Progenitor cell of endocrine pancreas (in vitro differentiated cells): ENCODE measurements at regions not wholly inside any gene's neighbourhood (a gene's known extent, or its start where the extent isn't known, plus 50 kb on each side); places are given as distances from the start of the nearest gene placed in this dataset.

Experiments
- DNase-seq: peaks from one replicate; pipeline ENCODE4 v3.0.0; 2021; ENCODE audit warnings: low spot score; ENCODE audit not compliant: unreplicated experiment
- H3K27ac Mint-ChIP-seq: 2 replicates; pipeline ENCODE4 v1.8.0; 2021; ENCODE audit warnings: mild to moderate bottlenecking, moderate library complexity, mixed read lengths
- H3K27me3 Mint-ChIP-seq: 2 replicates; pipeline ENCODE4 v1.8.0; 2021; ENCODE audit warnings: mixed read lengths
- H3K36me3 Mint-ChIP-seq: 2 replicates; pipeline ENCODE4 v1.8.0; 2022; ENCODE audit warnings: mixed read lengths; ENCODE audit not compliant: insufficient read depth
- H3K4me1 Mint-ChIP-seq: 2 replicates; pipeline ENCODE4 v1.8.0; 2021; ENCODE audit warnings: low read depth, mixed read lengths
- H3K4me3 Mint-ChIP-seq: 2 replicates; pipeline ENCODE4 v1.8.0; 2021; ENCODE audit warnings: low read depth, mild to moderate bottlenecking, moderate library complexity, mixed read lengths
- H3K9me3 Mint-ChIP-seq: 2 replicates; pipeline ENCODE4 v1.8.0; 2021; ENCODE audit warnings: low read depth, mixed read lengths
- TF ChIP-seq, protein P1 (sequence below): fragments of 200-600 bp; sonication (generic); IDR thresholded peaks from one replicate; pipeline ENCODE4 v1.5.0; 2021; ENCODE audit warnings: antibody characterized with exemption, mild to moderate bottlenecking; ENCODE audit not compliant: unreplicated experiment

DNA sequence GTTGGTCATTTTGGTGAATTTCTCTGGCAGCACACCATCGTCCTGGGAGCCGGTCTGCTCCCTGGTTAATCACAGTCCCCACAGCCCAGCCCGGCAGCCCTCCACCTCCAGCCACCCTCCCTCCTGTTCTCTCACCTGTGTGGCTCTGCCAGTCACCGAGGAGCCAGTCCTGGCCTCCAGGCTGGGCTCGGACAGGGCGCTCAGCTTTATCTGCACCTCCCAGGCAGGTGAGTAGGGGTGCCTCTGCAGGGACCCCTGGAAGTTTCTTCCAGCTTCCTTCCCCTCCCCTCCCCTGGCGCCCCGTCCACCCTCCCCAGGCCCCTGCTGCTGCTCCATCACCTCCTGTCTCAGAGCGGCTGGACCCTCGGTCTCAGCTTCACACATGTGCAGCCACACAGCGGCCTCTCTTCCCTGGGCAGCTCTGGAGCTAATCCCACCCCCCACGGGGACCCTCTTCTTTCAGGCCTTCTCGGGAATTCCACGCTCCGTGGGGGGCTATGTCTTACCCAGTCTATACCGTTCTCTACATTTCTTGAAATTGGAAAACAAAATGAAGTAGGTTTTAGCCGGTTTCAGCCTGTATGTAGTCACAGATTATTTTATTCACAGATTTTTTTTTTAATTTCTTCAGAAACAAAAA, 213.9 kb upstream of the PPP2R2D start:
- Mint-ChIP-seq H3K27ac (no peak overlapping the region), H3K4me3 (no peak overlapping the region), H3K4me1 (no peaks in the 10 kb centered on the region), H3K27me3 (peaks cover 8% of the 10 kb centered on the region), H3K36me3 (no peaks in the 10 kb centered on the region), H3K9me3 (no peaks in the 10 kb centered on the region)
- no peak for DNase-seq
- TF ChIP-seq, protein P1, sequence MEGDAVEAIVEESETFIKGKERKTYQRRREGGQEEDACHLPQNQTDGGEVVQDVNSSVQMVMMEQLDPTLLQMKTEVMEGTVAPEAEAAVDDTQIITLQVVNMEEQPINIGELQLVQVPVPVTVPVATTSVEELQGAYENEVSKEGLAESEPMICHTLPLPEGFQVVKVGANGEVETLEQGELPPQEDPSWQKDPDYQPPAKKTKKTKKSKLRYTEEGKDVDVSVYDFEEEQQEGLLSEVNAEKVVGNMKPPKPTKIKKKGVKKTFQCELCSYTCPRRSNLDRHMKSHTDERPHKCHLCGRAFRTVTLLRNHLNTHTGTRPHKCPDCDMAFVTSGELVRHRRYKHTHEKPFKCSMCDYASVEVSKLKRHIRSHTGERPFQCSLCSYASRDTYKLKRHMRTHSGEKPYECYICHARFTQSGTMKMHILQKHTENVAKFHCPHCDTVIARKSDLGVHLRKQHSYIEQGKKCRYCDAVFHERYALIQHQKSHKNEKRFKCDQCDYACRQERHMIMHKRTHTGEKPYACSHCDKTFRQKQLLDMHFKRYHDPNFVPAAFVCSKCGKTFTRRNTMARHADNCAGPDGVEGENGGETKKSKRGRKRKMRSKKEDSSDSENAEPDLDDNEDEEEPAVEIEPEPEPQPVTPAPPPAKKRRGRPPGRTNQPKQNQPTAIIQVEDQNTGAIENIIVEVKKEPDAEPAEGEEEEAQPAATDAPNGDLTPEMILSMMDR, result no peak

DNA sequence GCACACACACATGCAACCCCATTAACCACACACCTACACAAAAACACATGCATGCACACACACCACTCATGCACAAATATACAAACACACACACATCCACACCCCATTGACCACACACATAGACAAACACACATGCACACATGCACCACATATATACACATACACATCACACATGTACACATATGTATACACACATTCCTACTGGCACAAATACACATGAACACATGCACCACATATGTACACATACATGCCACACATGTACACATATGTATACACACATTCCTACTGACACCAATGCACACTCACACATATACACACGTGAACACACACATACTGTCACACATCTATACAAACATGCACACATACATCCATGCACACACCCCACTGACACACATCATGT, 212.5 kb upstream of the PPP2R2D start:
- no peak for DNase-seq
- Mint-ChIP-seq H3K36me3 (no peaks in the 10 kb centered on the region), H3K9me3 (no peaks in the 10 kb centered on the region), H3K4me3 (no peak overlapping the region), H3K4me1 (no peaks in the 10 kb centered on the region), H3K27me3 (peaks cover 18% of the 10 kb centered on the region), H3K27ac (no peak overlapping the region)
- TF ChIP-seq, protein P1, result no peak

DNA sequence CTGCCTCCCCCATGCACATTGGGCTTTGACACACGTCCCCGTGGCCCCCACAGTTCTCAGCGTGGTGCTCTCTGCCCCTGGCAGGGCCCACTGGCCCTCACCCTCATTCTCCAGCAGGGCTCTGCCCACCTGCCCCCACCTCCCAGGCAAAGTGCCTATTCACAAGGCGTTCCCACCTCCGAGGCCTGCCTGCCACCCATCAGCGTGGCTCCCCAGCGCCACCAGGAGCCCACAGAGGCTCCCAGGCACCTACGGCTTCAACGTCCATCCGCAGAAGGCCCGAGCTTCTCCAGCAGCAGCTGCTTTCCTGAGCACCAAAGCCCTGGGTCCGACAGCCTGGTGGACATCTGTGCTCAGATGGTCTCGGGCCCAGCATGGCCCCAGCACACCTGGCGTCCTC, 211.8 kb upstream of the PPP2R2D start:
- Mint-ChIP-seq H3K4me1 (no peaks in the 10 kb centered on the region), H3K36me3 (no peaks in the 10 kb centered on the region), H3K27ac (no peak overlapping the region), H3K27me3 (peaks cover 26% of the 10 kb centered on the region), H3K9me3 (no peaks in the 10 kb centered on the region), H3K4me3 (no peak overlapping the region)
- TF ChIP-seq, protein P1, result peak; percentile 28
- no peak for DNase-seq

DNA sequence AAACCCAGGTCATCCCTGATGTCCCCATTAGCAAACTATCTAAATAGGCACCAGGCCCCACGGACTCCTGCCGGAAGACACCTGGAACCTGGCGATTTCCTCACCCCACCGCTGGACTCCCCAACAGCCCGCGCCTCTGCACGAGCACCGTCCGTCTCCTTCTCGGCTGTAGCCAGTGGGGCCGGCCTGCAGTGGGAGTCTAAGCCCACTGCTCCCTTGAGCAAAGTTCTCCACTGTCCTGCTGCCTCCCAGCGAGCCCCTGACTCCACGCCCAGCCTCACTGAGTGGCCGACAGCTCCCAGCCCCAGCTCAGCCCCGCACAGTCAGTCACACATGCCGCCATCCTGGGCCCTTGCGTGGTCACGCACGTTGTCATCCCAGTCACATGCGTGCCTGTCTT, 211.3 kb upstream of the PPP2R2D start:
- H3K4me1 Mint-ChIP-seq, result no peaks in the 10 kb centered on the region
- H3K27me3 Mint-ChIP-seq, result peaks cover 26% of the 10 kb centered on the region

DNA sequence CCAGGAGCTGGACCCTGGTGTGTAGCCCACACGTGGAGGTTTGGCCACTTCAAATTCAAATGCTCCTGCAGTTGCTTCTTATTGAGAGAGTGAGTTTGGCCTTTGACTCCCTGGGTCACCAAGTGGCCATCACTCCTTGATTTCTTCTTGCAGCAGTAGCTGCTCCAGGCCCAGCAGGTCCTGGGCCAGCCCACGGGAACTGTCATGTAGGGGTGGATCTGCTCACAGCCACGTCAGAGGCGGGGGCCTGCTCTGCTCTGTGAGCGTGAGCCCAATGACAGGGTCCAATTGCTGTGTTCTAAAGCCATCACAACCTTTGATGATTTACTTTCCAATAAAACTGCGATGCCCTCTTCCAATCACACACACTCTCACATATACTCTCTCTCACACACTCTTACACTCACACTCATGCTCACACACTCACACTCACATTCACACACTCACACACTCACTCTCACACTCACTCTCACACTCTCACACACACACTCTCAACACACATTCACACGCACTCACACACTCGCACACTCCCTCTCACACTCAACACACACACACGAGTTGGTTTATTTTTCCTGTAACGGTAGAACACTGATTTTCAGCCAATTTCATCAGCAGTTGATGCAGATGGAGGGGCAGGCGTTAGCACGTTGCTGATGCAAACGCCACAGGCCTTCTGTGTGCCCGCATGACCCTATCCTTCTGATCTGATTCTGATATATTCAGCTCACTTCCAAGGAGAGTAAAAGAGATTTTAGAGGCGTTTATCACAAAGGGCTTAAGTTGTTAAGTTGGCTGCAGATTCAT, 210.7 kb upstream of the PPP2R2D start:
- H3K27me3 Mint-ChIP-seq, result peaks cover 26% of the 10 kb centered on the region
- H3K36me3 Mint-ChIP-seq, result no peaks in the 10 kb centered on the region
- H3K9me3 Mint-ChIP-seq, result no peaks in the 10 kb centered on the region
- TF ChIP-seq, protein P1, result no peak
- no peaks in the 10 kb centered on the region for H3K4me1 Mint-ChIP-seq
- no peak for DNase-seq
- no peak overlapping the region for H3K27ac Mint-ChIP-seq
- H3K4me3 Mint-ChIP-seq, result no peak overlapping the region

More for the DNA sequence above, 211.3 kb upstream of the PPP2R2D start:
- H3K27ac Mint-ChIP-seq, result no peak overlapping the region
- no peak overlapping the region for H3K4me3 Mint-ChIP-seq
- DNase-seq, result no peak
- no peaks in the 10 kb centered on the region for H3K9me3 Mint-ChIP-seq
- H3K36me3 Mint-ChIP-seq, result no peaks in the 10 kb centered on the region
- TF ChIP-seq, protein P1, result no peak
